ENCODE measurements at regions not wholly inside any gene's neighbourhood (a gene's known extent, or its start where the extent isn't known, plus 50 kb on each side); places are given as distances from the start of the nearest gene placed in this dataset.

- DNase-seq = no peak
Measured at GRCh38 chr2:12090072-12090471, 343.6 kb downstream of the LPIN1 start.

- no peak for DNase-seq
Measured at GRCh38 chr2:12090590-12090989, 344.2 kb downstream of the LPIN1 start.

- no peak for DNase-seq
Measured at GRCh38 chr2:12091201-12091806, 344.9 kb downstream of the LPIN1 start.

GRCh38 chr2:12094134-12094533, 347.7 kb downstream of the LPIN1 start:
- no peak for DNase-seq

- DNase-seq = no peak
Measured at GRCh38 chr2:12096051-12096787, 349.8 kb downstream of the LPIN1 start.

- DNase-seq = no peak
Measured at GRCh38 chr2:12096788-12097449, 350.5 kb downstream of the LPIN1 start.

GRCh38 chr2:12097859-12098258, 351.4 kb downstream of the LPIN1 start:
- no peak for DNase-seq

GRCh38 chr2:12099374-12099773, 352.9 kb downstream of the LPIN1 start:
- no peak for DNase-seq

- DNase-seq = no peak
Measured at GRCh38 chr2:12102679-12103078, 356.2 kb downstream of the LPIN1 start.

- no peak for DNase-seq
Measured at GRCh38 chr2:12105180-12105579, 358.7 kb downstream of the LPIN1 start.

GRCh38 chr2:12106440-12107080, 360.1 kb downstream of the LPIN1 start:
- no peak for DNase-seq

- DNase-seq = no peak
Measured at GRCh38 chr2:12107321-12107720, 360.9 kb downstream of the LPIN1 start.

- DNase-seq = no peak
Measured at GRCh38 chr2:12107939-12108338, 361.5 kb downstream of the LPIN1 start.

GRCh38 chr2:12109363-12110017, 363.1 kb downstream of the LPIN1 start:
- no peak for DNase-seq

- no peak for DNase-seq
Measured at GRCh38 chr2:12110074-12110473, 363.6 kb downstream of the LPIN1 start.

- no peak for DNase-seq
Measured at GRCh38 chr2:12110481-12110880, 364.0 kb downstream of the LPIN1 start.

GRCh38 chr2:12113412-12113811, 367.0 kb downstream of the LPIN1 start:
- DNase-seq = no peak

GRCh38 chr2:12114816-12115215, 368.4 kb downstream of the LPIN1 start:
- DNase-seq = no peak

GRCh38 chr2:12116228-12116750, 369.9 kb downstream of the LPIN1 start:
- DNase-seq = no peak

- DNase-seq = no peak
Measured at GRCh38 chr2:12119841-12120240, 373.4 kb downstream of the LPIN1 start.

- DNase-seq = no peak
Measured at GRCh38 chr2:12120281-12121150, 374.1 kb downstream of the LPIN1 start.

- no peak for DNase-seq
Measured at GRCh38 chr2:12124790-12125189, 378.4 kb downstream of the LPIN1 start.
